ENCODE measurements at regions not wholly inside any gene's neighbourhood (a gene's known extent, or its start where the extent isn't known, plus 50 kb on each side); places are given as distances from the start of the nearest gene placed in this dataset.

DNA sequence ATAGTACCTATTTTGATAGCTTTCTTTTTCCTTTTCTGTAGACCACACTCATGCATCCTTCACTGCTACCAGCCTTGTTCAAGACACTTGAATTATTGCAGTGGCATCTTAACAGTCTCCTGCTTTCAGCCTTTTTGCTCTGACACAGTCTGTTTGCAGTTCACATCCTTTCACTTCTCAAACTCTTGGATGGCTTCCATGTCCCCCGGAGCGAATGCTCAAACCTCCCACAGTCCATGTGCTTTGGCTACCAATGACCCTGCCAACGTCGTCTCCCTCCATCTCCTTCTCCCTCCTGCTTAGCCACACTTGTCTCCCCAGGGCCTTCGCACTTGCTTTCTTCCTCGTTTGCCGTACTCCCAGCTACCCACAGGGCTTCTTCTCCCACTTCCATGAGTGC lies 270.0 kb upstream of the ZFP64 start:
- H3K4me1 ChIP-seq, result no peaks in the 10 kb centered on the region
- 66 to 81% (median 75%) methylated on average over 7 of the region's 7 CpGs for WGBS, 5 donors
- TF ChIP-seq POLR2AphosphoS5 (IDR thresholded peaks at IDR 0.05) (no peak), EP300 (IDR thresholded peaks at IDR 0.05) (no peak), POLR2A (IDR thresholded peaks at IDR 0.05) (no peak)
- TF ChIP-seq, protein P1, sequence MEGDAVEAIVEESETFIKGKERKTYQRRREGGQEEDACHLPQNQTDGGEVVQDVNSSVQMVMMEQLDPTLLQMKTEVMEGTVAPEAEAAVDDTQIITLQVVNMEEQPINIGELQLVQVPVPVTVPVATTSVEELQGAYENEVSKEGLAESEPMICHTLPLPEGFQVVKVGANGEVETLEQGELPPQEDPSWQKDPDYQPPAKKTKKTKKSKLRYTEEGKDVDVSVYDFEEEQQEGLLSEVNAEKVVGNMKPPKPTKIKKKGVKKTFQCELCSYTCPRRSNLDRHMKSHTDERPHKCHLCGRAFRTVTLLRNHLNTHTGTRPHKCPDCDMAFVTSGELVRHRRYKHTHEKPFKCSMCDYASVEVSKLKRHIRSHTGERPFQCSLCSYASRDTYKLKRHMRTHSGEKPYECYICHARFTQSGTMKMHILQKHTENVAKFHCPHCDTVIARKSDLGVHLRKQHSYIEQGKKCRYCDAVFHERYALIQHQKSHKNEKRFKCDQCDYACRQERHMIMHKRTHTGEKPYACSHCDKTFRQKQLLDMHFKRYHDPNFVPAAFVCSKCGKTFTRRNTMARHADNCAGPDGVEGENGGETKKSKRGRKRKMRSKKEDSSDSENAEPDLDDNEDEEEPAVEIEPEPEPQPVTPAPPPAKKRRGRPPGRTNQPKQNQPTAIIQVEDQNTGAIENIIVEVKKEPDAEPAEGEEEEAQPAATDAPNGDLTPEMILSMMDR (IDR thresholded peaks at IDR 0.05), result no peak
- no peak for DNase-seq
- intact Hi-C loops (cut with DNase I; ENCODE audit: low total_unique reads), result no loop called here
- H3K27ac ChIP-seq, result no peak overlapping the region
- H3K4me3 ChIP-seq, result no peak overlapping the region
- H3K36me3 ChIP-seq, result no peaks in the 10 kb centered on the region
- H3K27me3 ChIP-seq, result no peaks in the 10 kb centered on the region
- peaks cover 0 to 16% (median 8%) of the 10 kb centered on the region in 4 donors for H3K9me3 ChIP-seq

DNA sequence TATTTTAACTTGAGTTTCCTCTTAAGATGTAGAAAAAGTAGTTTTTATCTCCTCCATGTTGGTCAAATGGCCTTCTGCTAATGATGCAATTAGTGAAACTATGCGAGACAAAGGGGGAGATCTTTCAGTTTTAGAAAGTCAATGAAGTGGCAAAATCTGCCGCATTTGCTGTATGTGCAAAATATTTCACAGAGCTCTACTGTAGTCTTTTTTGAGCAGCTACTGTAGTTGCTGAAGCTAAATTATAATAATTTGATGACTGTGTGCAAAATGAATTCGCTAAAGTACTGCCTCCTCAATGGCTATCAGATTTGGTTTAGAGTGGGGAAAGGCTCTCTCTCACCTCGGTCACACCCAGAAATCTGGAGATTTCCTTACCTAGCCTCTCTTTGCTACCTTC lies 267.6 kb upstream of the ZFP64 start:
- H3K27me3 ChIP-seq, result no peaks in the 10 kb centered on the region
- H3K4me1 ChIP-seq, result no peaks in the 10 kb centered on the region
- TF ChIP-seq POLR2A (IDR thresholded peaks at IDR 0.05), result no peak
- TF ChIP-seq EP300 (IDR thresholded peaks at IDR 0.05), result no peak
- TF ChIP-seq POLR2AphosphoS5 (IDR thresholded peaks at IDR 0.05), result no peak
- TF ChIP-seq, protein P1 (IDR thresholded peaks at IDR 0.05), result no peak
- no peak overlapping the region for H3K27ac ChIP-seq
- intact Hi-C loops (cut with DNase I; ENCODE audit: low total_unique reads), result no loop called here
- H3K9me3 ChIP-seq, result peaks cover 0 to 7% (median 0%) of the 10 kb centered on the region in 4 donors
- WGBS, 5 donors, result 90 to 93% (median 91%) methylated on average over 4 of the region's 4 CpGs
- no peak overlapping the region for H3K4me3 ChIP-seq
- no peaks in the 10 kb centered on the region for H3K36me3 ChIP-seq
- DNase-seq, result no peak

DNA sequence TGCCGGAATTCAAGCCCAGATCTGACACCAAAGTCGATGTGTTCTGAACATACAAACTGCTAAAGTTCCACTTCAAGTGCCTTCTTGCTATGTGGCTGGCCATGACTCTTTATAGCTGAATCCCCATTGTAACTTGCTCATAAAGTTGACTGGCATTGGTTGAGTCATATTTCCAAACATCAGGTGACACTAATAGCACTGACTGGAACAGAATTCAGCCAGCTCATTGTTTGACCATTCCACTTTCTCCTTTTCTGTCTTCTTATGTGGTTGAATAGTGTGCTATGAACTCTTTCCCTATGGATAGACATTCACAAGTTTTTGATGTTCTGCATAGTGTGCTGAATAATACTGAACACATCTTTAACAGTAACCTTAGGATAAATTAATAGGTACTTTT lies 266.2 kb upstream of the ZFP64 start:
- Histone ChIP-seq H3K9me3 (peaks cover 0 to 7% (median 0%) of the 10 kb centered on the region in 4 donors), H3K4me3 (no peak overlapping the region), H3K27ac (no peak overlapping the region), H3K4me1 (no peaks in the 10 kb centered on the region), H3K27me3 (no peaks in the 10 kb centered on the region), H3K36me3 (no peaks in the 10 kb centered on the region)
- 92 to 97% (median 95%) methylated on average over 2 of the region's 2 CpGs for WGBS, 5 donors
- TF ChIP-seq POLR2AphosphoS5 (IDR thresholded peaks at IDR 0.05) (no peak), POLR2A (IDR thresholded peaks at IDR 0.05) (no peak), EP300 (IDR thresholded peaks at IDR 0.05) (no peak)
- TF ChIP-seq, protein P1 (IDR thresholded peaks at IDR 0.05), result no peak
- DNase-seq, result no peak
- intact Hi-C loops (cut with DNase I; ENCODE audit: low total_unique reads), result no loop called here

DNA sequence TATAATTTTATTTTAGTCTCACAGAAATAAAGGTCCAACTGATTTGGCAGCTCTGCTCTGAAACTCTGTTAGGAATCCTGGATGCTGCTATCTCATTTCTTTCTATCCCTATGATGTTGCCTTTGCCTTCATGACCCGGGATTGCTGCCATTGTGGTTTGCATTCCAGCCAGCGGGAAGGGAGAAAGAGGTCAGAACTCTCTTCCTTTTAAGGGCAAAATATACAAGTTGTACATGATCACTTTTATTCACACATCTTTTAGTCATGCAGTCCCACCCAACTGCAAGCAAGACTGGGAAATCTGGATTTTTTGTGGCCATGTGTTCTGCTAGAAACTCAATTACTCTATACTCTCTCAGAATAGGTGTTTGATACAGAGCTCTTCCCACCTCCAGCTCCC lies 263.1 kb upstream of the ZFP64 start:
- Histone ChIP-seq H3K27ac (no peak overlapping the region), H3K27me3 (no peaks in the 10 kb centered on the region), H3K4me1 (no peaks in the 10 kb centered on the region), H3K36me3 (no peaks in the 10 kb centered on the region), H3K4me3 (no peak overlapping the region), H3K9me3 (peaks cover 0 to 5% (median 0%) of the 10 kb centered on the region in 4 donors)
- 59 to 88% (median 74%) methylated on average over 2 of the region's 2 CpGs for WGBS, 5 donors
- TF ChIP-seq EP300 (IDR thresholded peaks at IDR 0.05) (no peak), POLR2A (IDR thresholded peaks at IDR 0.05) (no peak), POLR2AphosphoS5 (IDR thresholded peaks at IDR 0.05) (no peak)
- TF ChIP-seq, protein P1 (IDR thresholded peaks at IDR 0.05), result no peak
- intact Hi-C loops (cut with DNase I; ENCODE audit: low total_unique reads), result no loop called here
- DNase-seq, result no peak
